GM23338 (cell line): ENCODE measurements at regions not wholly inside any gene's neighbourhood (a gene's known extent, or its start where the extent isn't known, plus 50 kb on each side); places are given as distances from the start of the nearest gene placed in this dataset.

Experiments used
- ATAC-seq: fragments of 200-7000 bp; cut with Tn5 transposase; 3 replicates; pipeline ENCODE4 v1.9.1; 2020
- DNase-seq: peaks from one replicate; pipeline ENCODE4 v3.0.0-alpha.2; 2015; ENCODE audit warnings: low spot score
- H2AFZ ChIP-seq: fragments of 200-600 bp; sonication (generic); 2 replicates; pipeline ENCODE4 v1.8.0; 2016; ENCODE audit warnings: antibody characterized with exemption, mild to moderate bottlenecking, moderate library complexity
- H3F3A ChIP-seq: fragments of 200-600 bp; sonication (generic); replicated peaks from 2 replicates; pipeline ENCODE4 v1.8.0; 2017; ENCODE audit warnings: antibody characterized with exemption, mixed run types, low read depth
- H3K27ac ChIP-seq: fragments of 200-600 bp; sonication (generic); 2 replicates; pipeline ENCODE4 v1.6.1; 2016; ENCODE audit warnings: low read depth
- H3K27me3 ChIP-seq: fragments of 200-600 bp; sonication (generic); 2 replicates; pipeline ENCODE4 v1.8.0; 2016; ENCODE audit warnings: mild to moderate bottlenecking, mixed run types, moderate library complexity; ENCODE audit not compliant: insufficient read depth
- H3K36me3 ChIP-seq: fragments of 200-600 bp; sonication (generic); 2 replicates; pipeline ENCODE4 v1.8.0; 2016; ENCODE audit warnings: mild to moderate bottlenecking; ENCODE audit not compliant: insufficient read depth
- H3K4me1 ChIP-seq: fragments of 200-600 bp; sonication (generic); 2 replicates; pipeline ENCODE4 v1.8.0; 2016; ENCODE audit warnings: mild to moderate bottlenecking, moderate library complexity; ENCODE audit not compliant: insufficient read depth
- H3K4me2 ChIP-seq: fragments of 200-600 bp; sonication (generic); 2 replicates; pipeline ENCODE4 v1.7.1; 2017; ENCODE audit warnings: mixed run types
- H3K4me3 ChIP-seq: fragments of 200-600 bp; sonication (generic); 2 replicates; pipeline ENCODE4 v1.6.1; 2016; ENCODE audit warnings: mixed run types
- H3K79me2 ChIP-seq: fragments of 200-600 bp; sonication (generic); replicated peaks from 2 replicates; pipeline ENCODE4 v1.8.0; 2017; ENCODE audit warnings: mild to moderate bottlenecking; ENCODE audit not compliant: insufficient read depth
- H3K9me2 ChIP-seq: fragments of 200-600 bp; sonication (generic); 2 replicates; pipeline ENCODE4 v1.8.0; 2017; ENCODE audit not compliant: insufficient read depth
- H4K20me1 ChIP-seq: fragments of 200-600 bp; sonication (generic); replicated peaks from 2 replicates; pipeline ENCODE4 v1.8.0; 2017; ENCODE audit warnings: mild to moderate bottlenecking; ENCODE audit not compliant: insufficient read depth
- H3K27ac Mint-ChIP-seq: 2 replicates; pipeline ENCODE4 v1.8.0; 2020; ENCODE audit warnings: inconsistent platforms, mild to moderate bottlenecking, moderate library complexity, mixed read lengths
- H3K27me3 Mint-ChIP-seq: 3 replicates; pipeline ENCODE4 v1.8.0; 2022; ENCODE audit warnings: low read depth, mild to moderate bottlenecking, moderate library complexity, mixed read lengths, inconsistent platforms; ENCODE audit not compliant: insufficient read depth, poor library complexity
- H3K36me3 Mint-ChIP-seq: 3 replicates; pipeline ENCODE4 v1.8.0; 2021; ENCODE audit warnings: low read depth, mild to moderate bottlenecking, inconsistent platforms, moderate library complexity, mixed read lengths
- H3K4me1 Mint-ChIP-seq: 3 replicates; pipeline ENCODE4 v1.8.0; 2020; ENCODE audit warnings: mild to moderate bottlenecking, inconsistent platforms, mixed read lengths
- H3K4me3 Mint-ChIP-seq: 3 replicates; pipeline ENCODE4 v1.8.0; 2021; ENCODE audit warnings: moderate library complexity, mild to moderate bottlenecking, inconsistent platforms, mixed read lengths
- H3K9me3 Mint-ChIP-seq: 3 replicates; pipeline ENCODE4 v1.8.0; 2020; ENCODE audit warnings: moderate library complexity, mild to moderate bottlenecking, inconsistent platforms, mixed read lengths
- CREB1 ChIP-seq: fragments of 250-450 bp; sonication (Bioruptor Pico); IDR thresholded peaks from 2 replicates; pipeline ENCODE4 v1.5.0; 2020; ENCODE audit warnings: low read depth, mild to moderate bottlenecking, moderate library complexity
- CTCF ChIP-seq, 2 experiments: fragments of 200-600 bp in 1 of 2; sonication (generic) in 1 of 2; conservative IDR thresholded peaks; 2 replicates each; pipeline versions ENCODE4 v1.5.1 to v1.6.1; 2016 to 2017; ENCODE audit warnings: antibody characterized with exemption in 2 of 2, low read depth in 2 of 2, mild to moderate bottlenecking in 2 of 2, moderate library complexity in 1 of 2
- ETS1 ChIP-seq: IDR thresholded peaks from 2 replicates; pipeline ENCODE4 v1.6.1; 2016; ENCODE audit warnings: antibody characterized with exemption
- EZH2 ChIP-seq: fragments of 200-600 bp; sonication (generic); IDR thresholded peaks from one replicate; pipeline ENCODE4 v1.8.0; 2017; ENCODE audit warnings: antibody characterized with exemption, mild to moderate bottlenecking, low read depth; ENCODE audit not compliant: unreplicated experiment
- EZH2phosphoT487 ChIP-seq: fragments of 200-600 bp; sonication (generic); IDR thresholded peaks from one replicate; pipeline ENCODE4 v1.8.1; 2018; ENCODE audit warnings: antibody characterized with exemption; ENCODE audit not compliant: unreplicated experiment
- JUNB ChIP-seq: IDR thresholded peaks from one replicate; pipeline ENCODE4 v1.6.1; 2016; ENCODE audit warnings: antibody characterized with exemption; ENCODE audit not compliant: unreplicated experiment
- NANOG ChIP-seq: IDR thresholded peaks from 2 replicates; pipeline ENCODE4 v1.6.1; 2016; ENCODE audit warnings: antibody characterized with exemption, borderline replicate concordance
- POLR2AphosphoS5 ChIP-seq: IDR thresholded peaks from 2 replicates; pipeline ENCODE4 v1.6.1; 2016; ENCODE audit warnings: antibody characterized with exemption, low read depth
- STAT1 ChIP-seq: IDR thresholded peaks from one replicate; pipeline ENCODE4 v1.6.1; 2016; ENCODE audit warnings: antibody characterized with exemption; ENCODE audit not compliant: unreplicated experiment
- ZNF114 ChIP-seq: fragments of 250-450 bp; sonication (Bioruptor Pico); IDR thresholded peaks from 2 replicates; pipeline ENCODE4 v1.5.0; 2020; ENCODE audit warnings: mild to moderate bottlenecking, moderate library complexity
- ZNF331 ChIP-seq: fragments of 250-450 bp; sonication (Bioruptor Pico); IDR thresholded peaks from 2 replicates; pipeline ENCODE4 v1.5.0; 2020; ENCODE audit warnings: low read depth, mild to moderate bottlenecking, moderate library complexity
- TF ChIP-seq, protein P1 (sequence below): fragments of 250-450 bp; sonication (Bioruptor Pico); IDR thresholded peaks from 2 replicates; pipeline ENCODE4 v1.5.0; 2020; ENCODE audit warnings: mild to moderate bottlenecking, moderate library complexity

DNA sequence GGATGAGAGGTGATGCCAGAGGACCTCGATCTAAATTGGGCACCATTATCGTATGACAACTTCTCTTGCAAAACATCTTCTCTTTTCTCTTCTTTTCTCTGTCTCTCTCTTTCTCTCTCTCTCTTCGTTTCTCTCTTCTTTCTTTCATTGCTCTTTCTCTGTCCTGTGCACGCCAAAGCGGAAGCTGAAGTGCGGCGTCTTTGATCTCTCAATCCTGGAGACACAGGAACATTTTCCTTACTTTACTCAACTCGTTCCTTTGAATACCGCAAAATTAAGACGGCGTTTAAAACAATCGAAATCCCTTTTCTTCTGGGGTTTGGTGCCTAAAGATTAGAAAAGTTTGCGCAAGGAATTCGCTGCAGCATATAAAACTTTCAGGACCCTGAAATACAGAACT, 176.6 kb downstream of the KDM5D start:
- peaks cover 3% of the 10 kb centered on the region; the same call in 2 of the 3 replicates for H3K36me3 Mint-ChIP-seq
- peak overlapping the region; percentile 89 for H3K4me3 Mint-ChIP-seq
- Histone ChIP-seq H3F3A (no peaks in the 10 kb centered on the region), H3K79me2 (peaks cover 54% of the 10 kb centered on the region), H2AFZ (no peak overlapping the region), H3K4me3 (peak overlapping the region; percentile 78), H3K4me2 (peak overlapping the region; percentile 78), H3K4me1 (peaks cover 5% of the 10 kb centered on the region), H3K27me3 (no peaks in the 10 kb centered on the region), H3K36me3 (no peaks in the 10 kb centered on the region), H3K27ac (peak overlapping the region; percentile 76), H4K20me1 (no peaks in the 10 kb centered on the region; the same call in 1 of the 2 replicates), H3K9me2 (no peaks in the 10 kb centered on the region)
- H3K27me3 Mint-ChIP-seq = no peaks in the 10 kb centered on the region
- DNase-seq = peak; percentile 58
- TF ChIP-seq STAT1 = no peak
- no peak for TF ChIP-seq CREB1 (CRISPR knock-in tag)
- TF ChIP-seq ETS1 = no peak
- no peak for TF ChIP-seq EZH2
- TF ChIP-seq JUNB = no peak
- TF ChIP-seq, protein P1, sequence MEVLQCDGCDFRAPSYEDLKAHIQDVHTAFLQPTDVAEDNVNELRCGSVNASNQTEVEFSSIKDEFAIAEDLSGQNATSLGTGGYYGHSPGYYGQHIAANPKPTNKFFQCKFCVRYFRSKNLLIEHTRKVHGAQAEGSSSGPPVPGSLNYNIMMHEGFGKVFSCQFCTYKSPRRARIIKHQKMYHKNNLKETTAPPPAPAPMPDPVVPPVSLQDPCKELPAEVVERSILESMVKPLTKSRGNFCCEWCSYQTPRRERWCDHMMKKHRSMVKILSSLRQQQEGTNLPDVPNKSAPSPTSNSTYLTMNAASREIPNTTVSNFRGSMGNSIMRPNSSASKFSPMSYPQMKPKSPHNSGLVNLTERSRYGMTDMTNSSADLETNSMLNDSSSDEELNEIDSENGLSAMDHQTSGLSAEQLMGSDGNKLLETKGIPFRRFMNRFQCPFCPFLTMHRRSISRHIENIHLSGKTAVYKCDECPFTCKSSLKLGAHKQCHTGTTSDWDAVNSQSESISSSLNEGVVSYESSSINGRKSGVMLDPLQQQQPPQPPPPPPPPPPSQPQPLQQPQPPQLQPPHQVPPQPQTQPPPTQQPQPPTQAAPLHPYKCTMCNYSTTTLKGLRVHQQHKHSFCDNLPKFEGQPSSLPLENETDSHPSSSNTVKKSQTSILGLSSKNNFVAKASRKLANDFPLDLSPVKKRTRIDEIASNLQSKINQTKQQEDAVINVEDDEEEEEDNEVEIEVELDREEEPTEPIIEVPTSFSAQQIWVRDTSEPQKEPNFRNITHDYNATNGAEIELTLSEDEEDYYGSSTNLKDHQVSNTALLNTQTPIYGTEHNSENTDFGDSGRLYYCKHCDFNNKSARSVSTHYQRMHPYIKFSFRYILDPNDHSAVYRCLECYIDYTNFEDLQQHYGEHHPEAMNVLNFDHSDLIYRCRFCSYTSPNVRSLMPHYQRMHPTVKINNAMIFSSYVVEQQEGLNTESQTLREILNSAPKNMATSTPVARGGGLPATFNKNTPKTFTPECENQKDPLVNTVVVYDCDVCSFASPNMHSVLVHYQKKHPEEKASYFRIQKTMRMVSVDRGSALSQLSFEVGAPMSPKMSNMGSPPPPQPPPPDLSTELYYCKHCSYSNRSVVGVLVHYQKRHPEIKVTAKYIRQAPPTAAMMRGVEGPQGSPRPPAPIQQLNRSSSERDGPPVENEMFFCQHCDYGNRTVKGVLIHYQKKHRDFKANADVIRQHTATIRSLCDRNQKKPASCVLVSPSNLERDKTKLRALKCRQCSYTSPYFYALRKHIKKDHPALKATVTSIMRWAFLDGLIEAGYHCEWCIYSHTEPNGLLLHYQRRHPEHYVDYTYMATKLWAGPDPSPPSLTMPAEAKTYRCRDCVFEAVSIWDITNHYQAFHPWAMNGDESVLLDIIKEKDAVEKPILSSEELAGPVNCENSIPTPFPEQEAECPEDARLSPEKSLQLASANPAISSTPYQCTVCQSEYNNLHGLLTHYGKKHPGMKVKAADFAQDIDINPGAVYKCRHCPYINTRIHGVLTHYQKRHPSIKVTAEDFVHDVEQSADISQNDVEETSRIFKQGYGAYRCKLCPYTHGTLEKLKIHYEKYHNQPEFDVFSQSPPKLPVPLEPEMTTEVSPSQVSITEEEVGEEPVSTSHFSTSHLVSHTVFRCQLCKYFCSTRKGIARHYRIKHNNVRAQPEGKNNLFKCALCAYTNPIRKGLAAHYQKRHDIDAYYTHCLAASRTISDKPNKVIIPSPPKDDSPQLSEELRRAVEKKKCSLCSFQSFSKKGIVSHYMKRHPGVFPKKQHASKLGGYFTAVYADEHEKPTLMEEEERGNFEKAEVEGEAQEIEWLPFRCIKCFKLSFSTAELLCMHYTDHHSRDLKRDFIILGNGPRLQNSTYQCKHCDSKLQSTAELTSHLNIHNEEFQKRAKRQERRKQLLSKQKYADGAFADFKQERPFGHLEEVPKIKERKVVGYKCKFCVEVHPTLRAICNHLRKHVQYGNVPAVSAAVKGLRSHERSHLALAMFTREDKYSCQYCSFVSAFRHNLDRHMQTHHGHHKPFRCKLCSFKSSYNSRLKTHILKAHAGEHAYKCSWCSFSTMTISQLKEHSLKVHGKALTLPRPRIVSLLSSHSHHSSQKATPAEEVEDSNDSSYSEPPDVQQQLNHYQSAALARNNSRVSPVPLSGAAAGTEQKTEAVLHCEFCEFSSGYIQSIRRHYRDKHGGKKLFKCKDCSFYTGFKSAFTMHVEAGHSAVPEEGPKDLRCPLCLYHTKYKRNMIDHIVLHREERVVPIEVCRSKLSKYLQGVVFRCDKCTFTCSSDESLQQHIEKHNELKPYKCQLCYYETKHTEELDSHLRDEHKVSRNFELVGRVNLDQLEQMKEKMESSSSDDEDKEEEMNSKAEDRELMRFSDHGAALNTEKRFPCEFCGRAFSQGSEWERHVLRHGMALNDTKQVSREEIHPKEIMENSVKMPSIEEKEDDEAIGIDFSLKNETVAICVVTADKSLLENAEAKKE (CRISPR knock-in tag) = no peak
- no peak for TF ChIP-seq CTCF (conservative IDR thresholded peaks at IDR 0.05; ENCODE audit: low read depth in 2 of 2)
- TF ChIP-seq NANOG = no peak
- TF ChIP-seq EZH2phosphoT487 = no peak
- no peak for TF ChIP-seq POLR2AphosphoS5
- TF ChIP-seq ZNF114 (CRISPR knock-in tag) = no peak
- no peak for TF ChIP-seq ZNF331 (CRISPR knock-in tag)
- peaks cover 17% of the 10 kb centered on the region; the same call in 2 of the 3 replicates for H3K4me1 Mint-ChIP-seq
- H3K9me3 Mint-ChIP-seq = peaks cover 3% of the 10 kb centered on the region; the same call in 1 of the 3 replicates
- peak overlapping the region; percentile 99; the same call in 1 of the 2 replicates for H3K27ac Mint-ChIP-seq
- ATAC-seq = no peak
